Fibroblast of pulmonary artery (primary cell): ENCODE measurements at regions not wholly inside any gene's neighbourhood (a gene's known extent, or its start where the extent isn't known, plus 50 kb on each side); places are given as distances from the start of the nearest gene placed in this dataset.
"Not testable (repeated sequence)": the region's sequence is repeated elsewhere in the genome, so short reads cannot be mapped to it uniquely, and the experiment has no call there.

ENCODE experiments used
- DNase-seq: peaks from one replicate; pipeline ENCODE4 v3.0.0-alpha.2; 2010; ENCODE audit warnings: low read depth
- H3K4me3 ChIP-seq: replicated peaks from 2 replicates; pipeline ENCODE4 v1.5.1; 2011; ENCODE audit warnings: low read depth, mild to moderate bottlenecking, control low read depth, low read length, moderate library complexity
- CTCF ChIP-seq: IDR thresholded peaks from 2 replicates; pipeline ENCODE4 v1.5.1; 2011; ENCODE audit warnings: mild to moderate bottlenecking, control low read depth, low read length, inconsistent platforms; ENCODE audit errors: missing control alignments

GRCh38 chr3:56929809-56930615 is 128.3 kb upstream of the ARHGEF3 start:
- TF ChIP-seq CTCF, result no peak
- DNase-seq, result no peak
- no peak overlapping the region for H3K4me3 ChIP-seq

- DNase-seq, result peak; percentile 64
Measured at GRCh38 chr3:56928379-56929068, 126.8 kb upstream of the ARHGEF3 start.

GRCh38 chr3:56927855-56928254 is 126.1 kb upstream of the ARHGEF3 start:
- no peak overlapping the region for H3K4me3 ChIP-seq
- no peak for DNase-seq
- TF ChIP-seq CTCF, result no peak

More at GRCh38 chr3:56928379-56929068, 126.8 kb upstream of the ARHGEF3 start:
- TF ChIP-seq CTCF, result no peak
- no peak overlapping the region for H3K4me3 ChIP-seq

GRCh38 chr3:56926947-56927282 is 125.2 kb upstream of the ARHGEF3 start:
- DNase-seq, result no peak
- H3K4me3 ChIP-seq, result no peak overlapping the region
- no peak for TF ChIP-seq CTCF

- peak; percentile 57 for DNase-seq
- H3K4me3 ChIP-seq, result no peak overlapping the region
- TF ChIP-seq CTCF, result peak; percentile 36
Measured at GRCh38 chr3:56926243-56926946, 124.6 kb upstream of the ARHGEF3 start.

GRCh38 chr3:56924700-56925099 is 123.0 kb upstream of the ARHGEF3 start:
- not testable (repeated sequence) for H3K4me3 ChIP-seq, DNase-seq

- DNase-seq, result peak; percentile 90
- TF ChIP-seq CTCF, result no peak
- no peak overlapping the region for H3K4me3 ChIP-seq
Measured at GRCh38 chr3:56923526-56924224, 121.9 kb upstream of the ARHGEF3 start.
